ENCODE measurements at regions not wholly inside any gene's neighbourhood (a gene's known extent, or its start where the extent isn't known, plus 50 kb on each side); places are given as distances from the start of the nearest gene placed in this dataset.

- Histone ChIP-seq H3K4me1 (no peaks in the 10 kb centered on the region), H3K4me3 (no peak overlapping the region), H3K9me3 (no peaks in the 10 kb centered on the region), H3K27ac (no peak overlapping the region), H3K36me3 (no peaks in the 10 kb centered on the region), H3K27me3 (no peaks in the 10 kb centered on the region)
- TF ChIP-seq, protein P1, sequence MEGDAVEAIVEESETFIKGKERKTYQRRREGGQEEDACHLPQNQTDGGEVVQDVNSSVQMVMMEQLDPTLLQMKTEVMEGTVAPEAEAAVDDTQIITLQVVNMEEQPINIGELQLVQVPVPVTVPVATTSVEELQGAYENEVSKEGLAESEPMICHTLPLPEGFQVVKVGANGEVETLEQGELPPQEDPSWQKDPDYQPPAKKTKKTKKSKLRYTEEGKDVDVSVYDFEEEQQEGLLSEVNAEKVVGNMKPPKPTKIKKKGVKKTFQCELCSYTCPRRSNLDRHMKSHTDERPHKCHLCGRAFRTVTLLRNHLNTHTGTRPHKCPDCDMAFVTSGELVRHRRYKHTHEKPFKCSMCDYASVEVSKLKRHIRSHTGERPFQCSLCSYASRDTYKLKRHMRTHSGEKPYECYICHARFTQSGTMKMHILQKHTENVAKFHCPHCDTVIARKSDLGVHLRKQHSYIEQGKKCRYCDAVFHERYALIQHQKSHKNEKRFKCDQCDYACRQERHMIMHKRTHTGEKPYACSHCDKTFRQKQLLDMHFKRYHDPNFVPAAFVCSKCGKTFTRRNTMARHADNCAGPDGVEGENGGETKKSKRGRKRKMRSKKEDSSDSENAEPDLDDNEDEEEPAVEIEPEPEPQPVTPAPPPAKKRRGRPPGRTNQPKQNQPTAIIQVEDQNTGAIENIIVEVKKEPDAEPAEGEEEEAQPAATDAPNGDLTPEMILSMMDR (IDR thresholded peaks at IDR 0.05) = no peak
- TF ChIP-seq POLR2A (IDR thresholded peaks at IDR 0.05) = no peak
- WGBS (ENCODE audit: insufficient coverage, low coverage, low lambda C conversion rate, missing lambda C conversion rate) = 41% methylated on average over 4 of the region's 4 CpGs
- intact Hi-C loops (cut with DNase I) = no loop called here
- no peak for DNase-seq
- ATAC-seq = no peak
These were observed 344.8 kb downstream of the RPRM start for GRCh38 chr2:153133716-153134115.

- 38% methylated on average over 3 of the region's 3 CpGs for WGBS (ENCODE audit: insufficient coverage, low coverage, low lambda C conversion rate, missing lambda C conversion rate)
These were observed 346.1 kb downstream of the RPRM start for GRCh38 chr2:153132418-153132817.

GRCh38 chr2:153115141-153115540 is 363.4 kb downstream of the RPRM start:
- Histone ChIP-seq H3K27ac (no peak overlapping the region), H3K27me3 (no peaks in the 10 kb centered on the region), H3K4me1 (no peaks in the 10 kb centered on the region), H3K36me3 (no peaks in the 10 kb centered on the region), H3K9me3 (no peaks in the 10 kb centered on the region), H3K4me3 (no peak overlapping the region)
- TF ChIP-seq, protein P1 (IDR thresholded peaks at IDR 0.05) = no peak
- TF ChIP-seq POLR2A (IDR thresholded peaks at IDR 0.05) = no peak
- WGBS (ENCODE audit: insufficient coverage, low coverage, low lambda C conversion rate, missing lambda C conversion rate) = 66% methylated on average over 1 of the region's 1 CpG
- ATAC-seq = no peak
- intact Hi-C loops (cut with DNase I) = no loop called here
- no peak for DNase-seq

More at GRCh38 chr2:153132418-153132817, 346.1 kb downstream of the RPRM start:
- H3K27ac ChIP-seq = no peak overlapping the region
- H3K27me3 ChIP-seq = no peaks in the 10 kb centered on the region
- no peaks in the 10 kb centered on the region for H3K4me1 ChIP-seq
- no peak overlapping the region for H3K4me3 ChIP-seq
- no peak for ATAC-seq
- H3K9me3 ChIP-seq = no peaks in the 10 kb centered on the region
- no peaks in the 10 kb centered on the region for H3K36me3 ChIP-seq
- intact Hi-C loops (cut with DNase I) = no loop called here
- no peak for DNase-seq
- TF ChIP-seq, protein P1 (IDR thresholded peaks at IDR 0.05) = no peak
- TF ChIP-seq POLR2A (IDR thresholded peaks at IDR 0.05) = no peak

DNA sequence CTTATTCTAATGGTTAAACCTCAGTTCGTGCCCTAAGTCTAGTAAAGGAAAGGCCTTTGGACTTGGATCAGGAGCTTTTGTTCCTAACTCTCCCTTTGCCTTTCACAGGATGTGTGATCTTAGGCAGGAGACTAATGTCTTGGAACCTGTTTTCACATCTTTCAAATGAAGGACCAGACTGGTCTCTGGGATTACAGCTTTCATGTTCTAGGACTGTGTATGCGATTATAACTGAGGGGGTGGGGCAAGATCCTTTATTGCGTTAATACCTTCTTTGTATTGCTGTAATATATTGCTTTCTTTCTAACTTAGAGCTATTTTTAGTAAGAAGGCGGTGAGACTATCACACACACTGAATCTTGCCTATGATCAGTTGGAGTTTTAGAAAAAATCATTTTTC is 368.1 kb downstream of the RPRM start:
- no peaks in the 10 kb centered on the region for H3K36me3 ChIP-seq

More for the DNA sequence above, 368.1 kb downstream of the RPRM start:
- no peak for ATAC-seq
- 50% methylated on average over 4 of the region's 4 CpGs for WGBS (ENCODE audit: insufficient coverage, low coverage, low lambda C conversion rate, missing lambda C conversion rate)
- no peak overlapping the region for H3K27ac ChIP-seq
- H3K9me3 ChIP-seq = no peaks in the 10 kb centered on the region
- intact Hi-C loops (cut with DNase I) = no loop called here
- no peaks in the 10 kb centered on the region for H3K4me1 ChIP-seq
- no peak for DNase-seq
- H3K27me3 ChIP-seq = no peaks in the 10 kb centered on the region
- no peak for TF ChIP-seq POLR2A (IDR thresholded peaks at IDR 0.05)
- TF ChIP-seq, protein P1 (IDR thresholded peaks at IDR 0.05) = no peak
- no peak overlapping the region for H3K4me3 ChIP-seq
